NCI-H345 treated with DMSO at 0.1 percent for 48 hours (cell line): ENCODE measurements at regions not wholly inside any gene's neighbourhood (a gene's known extent, or its start where the extent isn't known, plus 50 kb on each side); places are given as distances from the start of the nearest gene placed in this dataset.
"Not testable (repeated sequence)": the region's sequence is repeated elsewhere in the genome, so short reads cannot be mapped to it uniquely, and the experiment has no call there.

Experiments
- DNase-seq: peaks from one replicate; lab custom pipeline; 2025; ENCODE audit not compliant: unreplicated experiment; lab: John Stamatoyannopoulos, UW

DNA sequence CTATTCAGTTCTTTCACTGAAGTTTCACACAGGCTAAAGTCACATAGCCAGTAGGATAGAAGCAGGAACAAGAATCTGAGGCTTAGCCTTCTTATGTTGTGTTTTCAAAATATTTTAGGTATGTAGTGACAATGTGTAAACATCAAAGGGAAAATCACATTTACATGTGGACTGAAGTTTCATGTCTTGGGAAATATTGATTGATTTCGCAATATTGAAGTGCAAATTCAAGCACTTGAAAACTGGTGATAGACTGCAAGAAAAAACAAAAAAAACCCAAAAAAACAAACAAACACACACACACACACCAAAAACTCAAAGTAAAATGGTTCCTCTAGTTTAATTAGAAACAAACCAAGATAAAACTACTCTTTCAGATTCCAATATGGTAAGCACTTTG, 773.3 kb downstream of the PDCD6IP start:
- DNase-seq: no peak

DNA sequence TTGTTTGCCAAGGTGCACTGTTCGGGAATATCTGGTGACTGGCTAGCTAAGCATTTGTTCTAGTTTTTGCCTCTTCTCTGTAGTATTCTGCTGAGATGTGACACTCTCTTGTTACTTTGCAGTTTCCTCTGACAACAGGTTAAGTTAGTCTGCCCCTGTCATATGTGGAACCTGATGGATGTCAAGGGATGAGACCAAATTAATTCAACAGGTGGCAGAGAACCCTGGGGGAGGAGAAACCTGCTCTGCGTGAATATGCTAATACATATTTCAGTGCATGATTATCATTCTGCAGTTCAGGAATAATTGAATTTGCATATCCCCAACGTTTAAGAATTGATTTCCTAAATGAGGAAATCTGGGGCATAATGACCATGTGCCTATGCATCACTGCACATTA, 777.3 kb downstream of the PDCD6IP start:
- DNase-seq: no peak

DNA sequence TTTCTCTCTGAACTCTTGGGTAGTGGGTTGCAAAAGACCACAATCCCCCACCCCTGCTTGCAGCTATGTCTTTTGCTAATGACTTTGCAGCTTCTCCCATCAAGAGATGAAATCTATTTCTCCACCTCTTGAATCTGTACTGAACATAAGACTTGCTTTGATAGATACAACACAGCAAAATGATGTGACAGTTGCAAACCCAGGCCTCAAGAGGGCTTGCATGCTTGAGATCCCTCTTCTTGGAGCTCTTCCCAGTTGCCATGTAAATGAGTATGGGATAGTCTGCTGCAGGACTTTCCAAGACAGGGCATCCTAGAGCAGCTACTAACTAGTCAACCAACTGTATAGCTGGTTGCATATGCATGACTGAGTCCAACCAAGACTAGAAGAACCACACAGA, 783.6 kb downstream of the PDCD6IP start:
- no peak for DNase-seq

DNA sequence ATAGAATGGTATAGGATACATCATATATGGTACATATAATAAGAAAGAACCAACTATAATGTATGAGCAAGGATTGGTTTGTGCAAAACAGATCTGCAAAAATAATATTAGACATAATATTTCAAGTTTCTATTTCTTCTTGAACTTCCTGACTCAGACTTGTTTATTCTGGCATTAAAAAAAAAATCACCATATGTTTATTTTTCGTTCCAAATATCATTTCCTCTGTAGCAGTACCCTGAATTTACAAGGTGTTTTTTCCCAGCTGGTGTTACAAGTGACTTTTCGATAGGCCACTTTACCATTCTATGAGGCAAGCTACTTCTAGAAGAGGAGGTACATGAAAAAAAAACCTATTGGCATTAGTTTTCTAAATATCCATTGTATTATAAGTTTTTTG, 785.0 kb downstream of the PDCD6IP start:
- no peak for DNase-seq

DNA sequence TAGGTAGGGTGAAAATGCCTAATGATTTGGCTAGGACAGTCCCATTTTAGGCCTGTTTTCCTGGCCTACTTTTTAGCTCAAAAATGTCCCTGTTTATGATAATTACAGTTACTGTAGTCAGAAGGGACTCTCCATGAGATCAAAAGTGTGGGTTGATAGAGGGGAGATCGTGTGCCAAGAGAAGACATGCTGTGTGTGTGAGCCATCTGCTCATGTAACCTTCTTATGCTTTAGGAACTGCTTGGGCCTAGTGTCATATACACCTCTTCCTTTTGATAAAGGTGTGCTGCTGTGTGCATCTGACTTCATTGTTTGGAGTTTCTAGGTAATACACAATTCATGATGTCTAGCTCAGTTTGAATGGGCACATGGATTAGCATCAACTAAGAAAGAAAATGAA, 786.5 kb downstream of the PDCD6IP start:
- no peak for DNase-seq

DNA sequence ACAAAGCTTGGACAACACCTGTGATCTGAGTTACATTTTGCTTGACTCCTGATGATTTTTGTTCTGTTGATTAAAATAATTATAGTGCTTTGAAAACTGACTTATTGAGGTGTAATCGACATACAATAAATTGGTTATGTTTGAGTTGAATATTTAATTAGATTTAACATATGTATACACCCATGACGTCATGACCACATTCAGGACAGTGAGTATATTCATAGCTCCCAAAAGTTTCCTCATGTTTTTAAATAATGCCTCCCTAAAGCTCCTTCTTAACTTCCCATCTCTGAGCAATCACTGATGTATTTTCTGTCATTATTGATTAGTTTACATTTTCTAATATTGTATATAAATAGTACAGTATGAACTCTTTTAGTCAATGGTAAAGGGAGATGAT, 801.2 kb downstream of the PDCD6IP start:
- no peak for DNase-seq

DNA sequence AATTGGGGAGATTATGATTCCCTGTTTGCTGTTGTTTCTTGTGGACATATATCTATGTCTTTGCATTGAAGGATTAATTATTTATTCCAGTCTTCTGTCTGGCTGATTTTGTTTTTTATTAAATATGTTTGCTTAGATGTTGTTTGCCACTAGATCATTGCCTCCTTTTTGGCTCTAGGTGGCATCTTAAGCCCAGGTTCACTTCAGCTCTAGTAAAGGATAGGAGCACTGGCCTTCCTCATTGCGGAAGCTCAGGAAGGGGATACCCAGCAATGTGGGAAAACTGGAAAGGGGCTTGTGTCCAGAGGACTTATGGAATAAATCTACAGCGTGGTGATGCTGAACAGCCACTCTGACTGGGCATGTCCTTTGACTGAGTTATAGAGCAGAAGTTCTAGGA, 821.6 kb downstream of the PDCD6IP start:
- DNase-seq: no peak

DNA sequence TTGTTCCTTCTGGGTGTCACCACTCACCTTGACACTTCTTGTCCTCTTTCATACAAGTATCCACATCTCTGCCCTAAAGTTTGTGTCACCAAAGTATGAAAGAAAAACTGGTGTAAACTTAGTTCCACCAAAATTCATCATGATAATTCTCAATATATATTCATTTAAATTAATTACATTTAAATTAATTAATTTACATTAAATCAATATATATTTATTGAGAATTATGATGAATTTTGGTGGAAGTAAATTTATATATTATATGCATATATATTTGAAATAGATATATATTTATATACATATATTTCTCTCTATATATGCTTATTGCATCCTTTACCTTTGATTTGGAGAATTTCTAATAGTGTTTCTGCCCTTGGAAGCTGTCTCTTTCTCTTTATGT, 828.3 kb downstream of the PDCD6IP start:
- no peak for DNase-seq

DNA sequence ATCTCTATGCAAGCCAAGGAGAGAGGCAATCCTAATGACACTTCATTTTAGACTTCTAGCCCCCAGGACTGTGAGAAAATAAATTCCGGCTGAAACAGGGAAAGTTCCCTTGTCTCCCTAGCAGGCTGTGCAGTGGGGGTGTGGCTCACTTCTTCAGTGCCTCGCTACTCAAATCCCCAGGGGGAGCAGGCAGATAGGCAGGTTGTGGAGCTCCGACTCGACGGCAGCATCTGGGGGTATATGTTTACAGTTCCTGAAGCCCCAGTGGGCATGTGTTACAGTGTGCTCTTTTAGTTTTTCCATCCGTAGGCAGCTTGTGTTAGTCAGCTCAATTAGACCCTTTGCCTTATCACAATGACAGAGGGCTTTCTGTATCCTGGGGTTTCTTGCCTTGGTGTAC, 836.5 kb downstream of the PDCD6IP start:
- DNase-seq: no peak

DNA sequence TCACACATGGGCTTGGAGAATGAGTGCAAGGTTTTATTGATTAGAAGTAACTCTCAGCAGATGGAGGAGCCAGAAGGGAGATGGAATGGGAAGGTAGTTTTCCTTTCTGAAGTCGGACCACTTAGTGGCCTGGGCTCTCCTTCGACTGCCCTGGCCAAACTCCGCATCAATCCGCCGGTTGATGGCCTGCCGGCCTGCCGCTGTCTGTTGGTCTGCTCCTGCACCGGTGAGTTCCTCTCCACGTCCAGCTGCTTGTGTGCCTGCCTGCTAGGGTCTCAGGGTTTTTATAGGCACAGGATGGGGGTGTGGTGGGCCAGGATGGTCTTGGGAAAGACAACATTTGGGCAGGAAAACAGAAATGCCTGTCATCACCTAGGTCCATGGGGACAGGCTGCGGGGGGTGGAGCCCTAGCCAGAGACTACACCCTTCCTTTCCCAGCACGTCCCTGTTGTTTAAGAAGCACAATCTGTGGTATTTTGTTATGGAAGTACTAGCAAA, 837.0 kb downstream of the PDCD6IP start:
- no peak for DNase-seq

DNA sequence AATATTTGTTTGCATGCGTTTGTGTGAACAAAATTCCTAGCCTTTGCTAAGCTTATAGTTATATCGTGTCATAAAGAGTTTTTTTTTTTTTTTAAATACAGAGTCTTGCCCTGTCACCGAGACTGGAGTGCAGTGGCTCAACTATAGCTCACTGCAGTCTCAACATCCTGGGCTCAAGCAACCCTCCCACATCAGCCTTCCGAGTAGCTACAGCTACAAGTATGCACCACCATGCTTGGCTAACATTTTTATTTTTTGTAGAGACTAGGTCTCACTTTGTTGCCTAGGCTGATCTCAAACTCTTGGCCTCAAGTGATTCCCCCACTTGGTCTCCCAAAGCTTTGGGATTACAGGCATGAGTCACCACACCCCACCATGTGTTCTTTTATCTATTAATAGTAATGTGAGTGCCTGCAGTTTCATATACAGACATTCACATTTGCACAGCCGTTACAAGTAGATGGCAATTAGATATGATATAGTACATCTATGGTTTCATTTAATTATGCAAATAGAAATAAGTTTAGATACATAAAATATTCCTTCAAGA, 848.6 kb downstream of the PDCD6IP start:
- DNase-seq: no peak

DNA sequence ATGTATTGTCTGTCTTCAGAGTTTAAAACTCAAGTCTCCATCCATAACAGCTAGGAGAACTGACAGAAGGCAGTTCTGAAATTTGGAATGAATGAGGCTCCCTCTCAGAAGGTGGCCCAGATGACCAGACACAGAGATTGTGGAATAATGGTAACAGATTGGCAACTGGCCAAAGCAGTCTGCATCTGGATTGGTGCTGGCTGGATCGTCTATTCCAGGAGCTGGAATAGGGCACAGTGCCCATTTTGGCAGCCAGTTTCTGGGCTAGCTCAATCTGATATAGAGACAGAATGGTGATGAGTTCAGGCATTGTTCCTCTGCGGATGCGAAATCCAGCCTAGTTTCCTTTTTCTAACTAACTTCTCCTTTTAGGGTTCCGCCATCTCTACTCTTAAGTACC, 851.7 kb downstream of the PDCD6IP start:
- no peak for DNase-seq

DNA sequence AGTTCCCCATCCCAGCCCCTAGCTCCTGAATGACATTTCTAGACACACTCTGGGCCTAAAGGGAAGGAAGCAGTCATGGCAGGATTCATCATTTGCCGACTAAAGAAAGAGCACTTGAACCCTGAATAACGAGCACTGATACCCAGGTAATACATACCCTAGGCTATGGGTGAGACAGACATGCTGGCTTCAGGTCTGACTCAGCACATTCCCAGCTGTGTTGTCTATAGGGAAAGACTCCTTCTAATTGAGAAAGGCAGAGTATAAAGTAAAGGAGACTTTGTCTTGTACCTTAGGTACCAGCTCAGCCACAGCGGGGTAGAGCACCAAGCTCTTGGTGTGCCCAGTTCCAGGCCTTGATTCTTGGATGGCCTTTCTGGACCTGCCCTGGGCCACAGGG, 870.5 kb downstream of the PDCD6IP start:
- DNase-seq: no peak

DNA sequence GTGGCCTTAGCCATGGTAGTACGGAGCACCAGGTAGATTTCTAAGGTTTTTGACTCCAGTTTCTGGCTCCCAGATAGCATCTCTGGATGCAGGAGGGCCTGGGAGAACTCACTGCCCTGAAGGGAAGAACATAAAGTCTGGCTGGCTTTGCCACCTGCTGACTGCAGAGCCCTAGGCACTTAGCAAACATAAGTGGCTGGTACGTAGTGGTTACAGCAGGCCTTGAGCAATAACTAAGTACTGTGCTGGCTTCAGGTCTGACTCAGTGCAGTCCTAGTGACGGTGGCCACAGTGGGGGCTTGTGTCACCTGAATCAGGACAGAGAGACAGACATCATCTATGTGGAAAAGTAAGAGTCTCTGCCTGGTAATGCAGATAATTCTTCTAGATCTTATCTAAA, 871.1 kb downstream of the PDCD6IP start:
- DNase-seq: no peak

DNA sequence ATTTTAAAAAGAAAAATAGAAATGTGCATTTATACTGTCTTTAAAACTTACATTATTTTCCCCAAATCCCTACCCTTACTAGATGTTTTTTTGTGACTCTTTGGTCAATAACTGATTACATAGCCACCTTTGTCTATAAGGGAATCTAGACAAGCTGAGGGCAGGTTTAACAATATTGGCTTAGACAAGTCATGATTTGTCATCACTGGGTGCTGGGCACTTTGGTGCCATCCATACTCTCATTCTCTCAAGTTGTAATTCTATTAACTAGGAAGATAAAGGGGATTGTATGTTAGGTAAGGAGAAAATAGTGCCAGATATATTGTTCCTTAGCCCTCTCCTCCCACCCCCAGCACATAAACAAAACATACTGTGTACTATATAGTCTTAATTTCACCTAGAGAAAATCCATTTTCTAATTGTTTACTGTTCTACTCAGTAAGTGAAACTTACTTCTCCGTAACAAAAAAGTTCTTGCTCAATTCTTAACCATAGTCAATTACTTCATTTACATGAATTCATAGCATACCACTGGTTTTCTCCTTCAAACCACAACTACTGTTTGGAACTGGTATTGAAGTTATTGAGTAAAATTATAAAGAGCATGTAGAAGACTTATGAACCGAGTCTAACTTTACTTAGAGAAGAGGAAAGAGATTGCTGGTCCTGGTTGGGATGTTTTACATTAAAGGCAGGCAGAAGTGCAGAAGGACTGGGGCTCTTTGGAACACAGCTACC, 877.1 kb downstream of the PDCD6IP start:
- no peak for DNase-seq

DNA sequence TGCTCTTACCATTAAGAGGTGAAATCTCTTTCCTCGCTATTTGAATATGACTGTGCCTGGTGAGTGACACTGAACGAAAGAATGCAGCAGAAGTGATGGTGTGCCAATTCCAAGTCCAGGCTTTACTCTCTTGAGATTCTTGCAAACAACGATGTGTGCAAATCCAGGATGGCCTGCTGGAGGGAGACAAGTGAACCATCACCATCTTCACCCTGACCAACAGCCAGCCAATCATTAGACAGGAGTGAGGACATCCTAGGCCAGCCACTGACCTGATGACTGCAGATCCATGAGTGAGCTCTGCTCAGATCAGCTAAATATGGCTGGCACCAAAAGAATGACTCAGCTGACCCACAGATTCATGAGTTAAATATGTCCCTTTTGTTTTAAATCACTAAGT, 878.0 kb downstream of the PDCD6IP start:
- DNase-seq: no peak

DNA sequence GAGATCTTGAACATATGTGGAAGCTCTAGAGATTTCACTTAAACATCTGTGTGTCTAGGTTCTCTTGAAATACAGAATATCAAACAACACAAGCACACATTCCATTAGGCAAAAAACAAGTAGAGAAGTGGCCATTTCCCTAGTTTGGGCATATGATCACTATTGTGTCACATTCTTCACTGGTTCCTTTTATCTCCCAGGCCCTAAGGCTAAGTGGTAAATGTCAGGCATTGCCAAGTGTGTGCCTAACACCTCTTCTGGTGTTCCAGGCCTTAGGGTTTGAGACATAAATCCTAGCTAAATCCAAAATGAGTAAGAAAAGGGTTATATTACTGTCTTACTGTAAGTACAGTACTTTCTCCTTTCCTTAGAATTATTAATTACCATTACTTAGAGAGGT, 880.1 kb downstream of the PDCD6IP start:
- no peak for DNase-seq

DNA sequence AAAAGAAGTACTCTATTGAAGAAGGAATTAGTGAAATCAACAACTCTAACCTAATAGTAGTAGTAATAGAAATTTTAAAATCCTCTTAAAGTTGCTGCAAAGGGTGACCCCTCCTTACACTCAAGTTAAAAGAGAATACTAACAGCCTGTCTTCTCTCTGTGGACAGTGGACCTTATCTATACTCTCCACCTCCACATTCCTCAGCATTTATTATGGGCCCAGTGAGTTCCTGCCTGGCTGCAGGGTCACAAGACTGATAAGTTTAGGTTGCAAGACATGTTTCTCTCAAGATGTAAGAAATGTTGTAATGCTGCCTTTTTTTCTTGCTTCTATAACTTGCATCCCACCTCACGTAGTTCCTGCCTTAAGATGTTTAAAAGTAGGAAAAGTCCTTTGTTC, 880.6 kb downstream of the PDCD6IP start:
- not testable (repeated sequence) for DNase-seq

DNA sequence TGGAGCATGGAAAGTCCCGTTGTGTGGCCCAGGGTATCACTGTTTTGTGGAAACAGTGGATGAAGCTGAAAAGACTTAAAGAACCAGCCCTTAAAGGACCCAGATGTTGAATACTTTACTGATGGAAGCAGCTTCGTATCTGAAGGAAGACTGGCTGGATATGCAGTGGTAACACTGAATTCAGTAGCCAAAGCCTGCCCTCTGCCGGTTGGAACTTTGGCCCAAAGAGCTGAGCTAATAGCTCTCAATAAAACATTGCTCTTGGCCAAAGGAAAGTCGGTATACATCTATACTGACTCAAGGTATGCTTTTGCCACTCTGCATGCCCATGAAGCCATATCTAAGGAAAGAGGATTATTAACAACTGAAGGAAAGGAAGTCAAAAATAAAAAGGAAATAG, 885.4 kb downstream of the PDCD6IP start:
- no peak for DNase-seq

DNA sequence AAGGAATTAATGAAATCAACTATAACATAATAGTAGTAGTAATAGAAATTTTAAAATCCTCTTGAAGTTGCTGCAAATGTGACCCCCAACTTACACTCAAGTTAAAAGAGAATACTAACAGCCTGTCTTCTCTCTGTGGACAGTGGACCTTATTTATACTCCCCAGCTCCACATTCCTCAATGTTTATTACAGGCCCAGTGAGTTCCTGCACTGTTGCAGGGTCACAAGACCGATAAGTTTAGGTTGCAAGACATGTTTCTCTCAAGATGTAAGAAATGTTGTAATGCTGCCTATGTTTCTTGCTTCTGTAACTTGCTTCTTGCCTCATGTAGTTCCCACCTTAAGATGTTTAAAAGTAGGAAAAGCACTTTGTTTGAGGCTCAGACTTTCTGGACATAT, 888.1 kb downstream of the PDCD6IP start:
- no peak for DNase-seq

DNA sequence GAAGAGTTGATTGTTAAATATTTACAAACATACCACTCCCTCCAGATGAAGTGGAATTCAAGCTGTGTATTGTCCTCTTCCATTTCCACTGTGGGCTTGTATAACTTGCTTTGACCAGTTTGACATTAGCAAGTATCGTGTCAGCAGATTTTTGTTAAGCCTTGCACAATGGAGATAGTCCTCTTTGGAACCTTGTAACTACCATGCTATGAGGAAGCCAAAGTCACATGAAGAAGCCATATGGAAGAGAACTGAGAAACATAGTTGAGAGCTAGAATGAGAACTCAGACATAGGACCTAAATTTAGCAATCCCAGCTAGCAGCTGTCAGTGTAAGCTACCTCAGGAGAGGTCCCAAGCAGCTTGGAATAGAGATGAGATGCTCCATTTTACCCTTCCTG, 889.2 kb downstream of the PDCD6IP start:
- DNase-seq: no peak

DNA sequence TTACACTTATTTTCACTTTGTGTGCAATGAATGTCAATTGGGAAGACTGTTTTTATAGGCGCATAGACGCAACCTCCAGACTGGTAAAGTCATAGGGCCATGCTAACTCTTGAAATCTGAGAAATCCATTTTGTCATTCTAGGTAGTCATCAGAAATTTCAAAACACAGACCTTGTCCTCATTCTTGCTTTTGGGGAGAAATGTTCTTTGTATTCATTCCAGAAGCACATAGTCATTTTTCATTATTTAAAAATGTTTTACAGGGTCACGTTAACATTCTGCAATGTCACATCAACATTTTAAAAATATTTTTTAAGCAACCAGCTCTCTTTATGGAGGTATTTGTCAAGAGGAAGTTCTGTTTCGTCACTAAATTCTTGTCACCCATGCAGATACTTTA, 898.4 kb downstream of the PDCD6IP start:
- no peak for DNase-seq

DNA sequence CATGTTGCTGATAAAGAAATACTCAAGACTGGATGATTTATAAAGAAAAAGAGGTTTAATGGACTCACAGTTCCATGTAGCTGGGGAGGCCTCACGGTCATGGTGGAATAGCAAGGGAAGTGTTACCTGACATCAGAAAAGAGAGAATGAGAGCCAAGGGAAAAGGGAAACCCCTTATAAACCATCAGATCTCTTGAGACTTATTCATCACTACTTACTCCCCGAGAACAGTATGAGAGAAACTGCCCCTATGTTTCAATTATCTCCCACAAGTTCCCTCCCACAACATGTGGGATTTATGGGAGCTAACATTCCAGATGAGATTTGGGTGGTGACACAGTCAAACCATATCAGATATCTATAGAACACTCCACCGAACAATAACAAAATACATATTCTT, 904.6 kb downstream of the PDCD6IP start:
- DNase-seq: no peak
